UCSD-AML1 (cell line): ENCODE measurements at regions not wholly inside any gene's neighbourhood (a gene's known extent, or its start where the extent isn't known, plus 50 kb on each side); places are given as distances from the start of the nearest gene placed in this dataset.

ENCODE experiments used
- DNase-seq: peaks from one replicate; lab custom pipeline; 2025; ENCODE audit not compliant: unreplicated experiment; lab: John Stamatoyannopoulos, UW

- DNase-seq: no peak
These were observed 1089.8 kb upstream of the NCAM2 start for GRCh38 chr21:19908390-19908789.

- DNase-seq: no peak
These were observed 1084.2 kb upstream of the NCAM2 start for GRCh38 chr21:19914028-19914427.

- no peak for DNase-seq
These were observed 1077.0 kb upstream of the NCAM2 start for GRCh38 chr21:19921211-19921610.

- no peak for DNase-seq
These were observed 1076.1 kb upstream of the NCAM2 start for GRCh38 chr21:19922122-19922521.

GRCh38 chr21:19935467-19935866 lies 1062.7 kb upstream of the NCAM2 start:
- DNase-seq: no peak

GRCh38 chr21:19937619-19938018 lies 1060.6 kb upstream of the NCAM2 start:
- no peak for DNase-seq

GRCh38 chr21:19941626-19942025 lies 1056.6 kb upstream of the NCAM2 start:
- DNase-seq: no peak

GRCh38 chr21:19950347-19950746 lies 1047.9 kb upstream of the NCAM2 start:
- DNase-seq: no peak

GRCh38 chr21:19969156-19969555 lies 1029.1 kb upstream of the NCAM2 start:
- no peak for DNase-seq

- DNase-seq: no peak
These were observed 1016.3 kb upstream of the NCAM2 start for GRCh38 chr21:19981938-19982337.

- no peak for DNase-seq
These were observed 1011.8 kb upstream of the NCAM2 start for GRCh38 chr21:19986396-19986795.

- no peak for DNase-seq
These were observed 1010.5 kb upstream of the NCAM2 start for GRCh38 chr21:19987671-19988070.

GRCh38 chr21:19992540-19992939 lies 1005.7 kb upstream of the NCAM2 start:
- no peak for DNase-seq

GRCh38 chr21:19993268-19993667 lies 1004.9 kb upstream of the NCAM2 start:
- no peak for DNase-seq

GRCh38 chr21:19995253-19995652 lies 1003.0 kb upstream of the NCAM2 start:
- peak; percentile 12 for DNase-seq

GRCh38 chr21:19998453-19998852 lies 999.8 kb upstream of the NCAM2 start:
- peak; percentile 8 for DNase-seq

- peak; percentile 39 for DNase-seq
These were observed 998.6 kb upstream of the NCAM2 start for GRCh38 chr21:19999369-20000272.

- DNase-seq: no peak
These were observed 993.8 kb upstream of the NCAM2 start for GRCh38 chr21:20004367-20004766.

GRCh38 chr21:20010691-20011200 lies 987.5 kb upstream of the NCAM2 start:
- DNase-seq: no peak

GRCh38 chr21:20013851-20014250 lies 984.4 kb upstream of the NCAM2 start:
- DNase-seq: no peak

- DNase-seq: no peak
These were observed 981.7 kb upstream of the NCAM2 start for GRCh38 chr21:20016435-20017005.

GRCh38 chr21:20020026-20020425 lies 978.2 kb upstream of the NCAM2 start:
- DNase-seq: no peak
